Fibroblast of pulmonary artery (primary cell): ENCODE measurements at regions not wholly inside any gene's neighbourhood (a gene's known extent, or its start where the extent isn't known, plus 50 kb on each side); places are given as distances from the start of the nearest gene placed in this dataset.

ENCODE experiments used
- DNase-seq: peaks from one replicate; pipeline ENCODE4 v3.0.0-alpha.2; 2010; ENCODE audit warnings: low read depth
- H3K4me3 ChIP-seq: replicated peaks from 2 replicates; pipeline ENCODE4 v1.5.1; 2011; ENCODE audit warnings: low read depth, mild to moderate bottlenecking, control low read depth, low read length, moderate library complexity
- CTCF ChIP-seq: IDR thresholded peaks from 2 replicates; pipeline ENCODE4 v1.5.1; 2011; ENCODE audit warnings: mild to moderate bottlenecking, control low read depth, low read length, inconsistent platforms; ENCODE audit errors: missing control alignments

GRCh38 chr3:182241196-182241765 is 529.6 kb downstream of the SOX2 start:
- H3K4me3 ChIP-seq = no peak overlapping the region
- no peak for TF ChIP-seq CTCF
- no peak for DNase-seq

GRCh38 chr3:182241766-182242488 is 530.2 kb downstream of the SOX2 start:
- H3K4me3 ChIP-seq = no peak overlapping the region
- peak; percentile 34 for DNase-seq
- TF ChIP-seq CTCF = no peak

- no peak overlapping the region for H3K4me3 ChIP-seq
- no peak for TF ChIP-seq CTCF
- no peak for DNase-seq
These were observed 530.8 kb downstream of the SOX2 start for GRCh38 chr3:182242489-182242942.

- no peak for TF ChIP-seq CTCF
- H3K4me3 ChIP-seq = no peak overlapping the region
- no peak for DNase-seq
These were observed 531.9 kb downstream of the SOX2 start for GRCh38 chr3:182243625-182244024.

- H3K4me3 ChIP-seq = no peak overlapping the region
- DNase-seq = no peak
- no peak for TF ChIP-seq CTCF
These were observed 532.7 kb downstream of the SOX2 start for GRCh38 chr3:182244222-182244971.

GRCh38 chr3:182245059-182245458 is 533.3 kb downstream of the SOX2 start:
- H3K4me3 ChIP-seq = no peak overlapping the region
- no peak for DNase-seq
- no peak for TF ChIP-seq CTCF
